Ishikawa (cell line): ENCODE measurements at regions not wholly inside any gene's neighbourhood (a gene's known extent, or its start where the extent isn't known, plus 50 kb on each side); places are given as distances from the start of the nearest gene placed in this dataset.

Experiments used
- MAX ChIP-seq: IDR thresholded peaks from 2 replicates; pipeline ENCODE4 v1.6.1; 2012
- RAD21 ChIP-seq: IDR thresholded peaks from 2 replicates; pipeline ENCODE4 v1.6.1; 2012; ENCODE audit warnings: low read depth

DNA sequence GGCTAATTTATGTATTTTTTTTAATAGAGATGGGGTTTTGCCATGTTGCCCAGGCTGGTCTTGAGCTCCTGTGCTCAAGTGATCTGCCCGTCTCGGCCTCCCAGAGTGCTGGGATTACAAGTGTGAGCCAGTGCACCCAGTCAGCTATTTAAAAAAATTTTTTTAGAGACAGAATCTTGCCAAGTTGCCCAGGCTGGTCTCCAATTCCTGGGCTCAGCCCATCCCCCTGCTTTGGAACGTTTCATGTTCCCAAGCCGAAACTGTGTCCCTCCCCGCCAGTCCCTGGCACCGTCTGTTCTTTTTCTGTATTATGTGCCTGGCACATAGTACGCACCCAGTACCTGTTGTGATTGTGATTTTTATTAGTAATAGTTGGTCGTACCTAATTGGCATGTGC is 63.1 kb upstream of the MGAT5 start:
- TF ChIP-seq MAX: no peak
- no peak for TF ChIP-seq RAD21
